ENCODE measurements at regions not wholly inside any gene's neighbourhood (a gene's known extent, or its start where the extent isn't known, plus 50 kb on each side); places are given as distances from the start of the nearest gene placed in this dataset.

DNA sequence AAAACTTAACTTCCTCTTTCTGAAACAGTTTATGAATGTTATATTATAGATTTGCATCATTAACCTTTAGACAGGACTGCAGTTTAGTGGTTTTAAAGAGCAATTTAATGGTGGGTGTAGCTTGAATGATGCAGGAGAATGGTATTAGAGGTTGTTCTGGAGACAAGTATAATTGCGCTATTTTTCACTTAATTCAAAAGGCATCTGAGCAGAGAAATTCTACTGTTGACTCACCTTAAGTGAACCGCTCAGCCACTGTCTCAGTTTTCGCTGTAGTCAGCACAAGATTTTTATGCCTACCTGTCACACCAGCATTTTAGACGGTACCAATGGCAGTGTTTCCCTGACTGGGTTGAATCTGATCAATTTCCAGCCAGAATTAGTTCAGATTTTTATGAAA, 348.8 kb upstream of the DCBLD2 start:
- no peak for DNase-seq (ENCODE audit: low spot score, unreplicated experiment)
- no peaks in the 10 kb centered on the region for H3K36me3 Mint-ChIP-seq (ENCODE audit: insufficient read depth)
- H3K4me1 Mint-ChIP-seq (ENCODE audit: low read depth), result peaks cover 4% of the 10 kb centered on the region
- TF ChIP-seq, protein P1, sequence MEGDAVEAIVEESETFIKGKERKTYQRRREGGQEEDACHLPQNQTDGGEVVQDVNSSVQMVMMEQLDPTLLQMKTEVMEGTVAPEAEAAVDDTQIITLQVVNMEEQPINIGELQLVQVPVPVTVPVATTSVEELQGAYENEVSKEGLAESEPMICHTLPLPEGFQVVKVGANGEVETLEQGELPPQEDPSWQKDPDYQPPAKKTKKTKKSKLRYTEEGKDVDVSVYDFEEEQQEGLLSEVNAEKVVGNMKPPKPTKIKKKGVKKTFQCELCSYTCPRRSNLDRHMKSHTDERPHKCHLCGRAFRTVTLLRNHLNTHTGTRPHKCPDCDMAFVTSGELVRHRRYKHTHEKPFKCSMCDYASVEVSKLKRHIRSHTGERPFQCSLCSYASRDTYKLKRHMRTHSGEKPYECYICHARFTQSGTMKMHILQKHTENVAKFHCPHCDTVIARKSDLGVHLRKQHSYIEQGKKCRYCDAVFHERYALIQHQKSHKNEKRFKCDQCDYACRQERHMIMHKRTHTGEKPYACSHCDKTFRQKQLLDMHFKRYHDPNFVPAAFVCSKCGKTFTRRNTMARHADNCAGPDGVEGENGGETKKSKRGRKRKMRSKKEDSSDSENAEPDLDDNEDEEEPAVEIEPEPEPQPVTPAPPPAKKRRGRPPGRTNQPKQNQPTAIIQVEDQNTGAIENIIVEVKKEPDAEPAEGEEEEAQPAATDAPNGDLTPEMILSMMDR (IDR thresholded peaks at IDR 0.05; ENCODE audit: unreplicated experiment), result no peak
- no peak overlapping the region for H3K27ac Mint-ChIP-seq
- H3K27me3 Mint-ChIP-seq, result peaks cover 3% of the 10 kb centered on the region
- H3K9me3 Mint-ChIP-seq (ENCODE audit: low read depth), result no peaks in the 10 kb centered on the region
- H3K4me3 Mint-ChIP-seq (ENCODE audit: low read depth), result no peak overlapping the region

DNA sequence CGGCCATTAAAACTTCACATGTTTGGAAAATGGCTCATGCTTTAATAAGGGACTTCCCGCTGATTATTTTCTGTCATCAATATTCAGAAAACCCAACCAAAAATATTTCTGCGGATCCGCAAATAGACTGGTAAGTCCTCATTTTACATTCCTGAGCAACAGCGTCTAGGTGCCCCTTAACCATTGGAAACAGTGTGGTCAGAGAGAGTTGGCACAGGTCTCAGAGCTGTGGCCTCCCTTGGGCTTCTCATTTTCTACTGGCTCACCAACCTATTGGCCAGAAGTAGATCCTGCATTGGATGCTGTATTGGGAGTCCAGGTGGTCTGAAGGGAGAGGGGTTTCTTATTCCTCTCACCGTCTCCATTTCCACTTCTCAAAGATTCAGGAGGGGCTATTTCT, 348.1 kb upstream of the DCBLD2 start:
- H3K36me3 Mint-ChIP-seq (ENCODE audit: insufficient read depth), result no peaks in the 10 kb centered on the region
- no peaks in the 10 kb centered on the region for H3K9me3 Mint-ChIP-seq (ENCODE audit: low read depth)
- DNase-seq (ENCODE audit: low spot score, unreplicated experiment), result no peak
- H3K4me1 Mint-ChIP-seq (ENCODE audit: low read depth), result peaks cover 4% of the 10 kb centered on the region
- H3K27me3 Mint-ChIP-seq, result peaks cover 3% of the 10 kb centered on the region
- TF ChIP-seq, protein P1 (IDR thresholded peaks at IDR 0.05; ENCODE audit: unreplicated experiment), result no peak
- no peak overlapping the region for H3K27ac Mint-ChIP-seq
- H3K4me3 Mint-ChIP-seq (ENCODE audit: low read depth), result no peak overlapping the region

DNA sequence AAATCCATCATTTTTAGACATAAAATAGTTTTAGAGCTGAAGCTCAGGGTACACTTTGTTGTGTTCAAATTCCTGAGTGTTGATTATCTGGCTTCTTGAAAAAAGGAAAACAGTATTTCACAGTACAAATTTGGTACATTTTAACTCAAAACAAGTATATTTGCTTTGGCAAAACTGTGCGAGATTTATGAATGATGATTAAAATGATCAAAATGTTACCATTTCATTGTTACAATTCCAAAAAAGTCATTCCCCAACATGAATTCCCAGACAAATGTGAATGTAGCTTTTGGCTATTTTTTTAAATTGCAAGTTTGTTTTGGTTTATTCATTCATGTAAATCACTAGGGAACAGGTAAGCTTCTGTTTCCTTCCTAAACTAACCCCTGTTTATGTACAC, 347.4 kb upstream of the DCBLD2 start:
- TF ChIP-seq, protein P1 (IDR thresholded peaks at IDR 0.05; ENCODE audit: unreplicated experiment), result no peak
- H3K27me3 Mint-ChIP-seq, result peaks cover 3% of the 10 kb centered on the region
- peaks cover 4% of the 10 kb centered on the region for H3K4me1 Mint-ChIP-seq (ENCODE audit: low read depth)
- H3K9me3 Mint-ChIP-seq (ENCODE audit: low read depth), result peaks cover 2% of the 10 kb centered on the region
- H3K27ac Mint-ChIP-seq, result no peak overlapping the region
- no peaks in the 10 kb centered on the region for H3K36me3 Mint-ChIP-seq (ENCODE audit: insufficient read depth)
- H3K4me3 Mint-ChIP-seq (ENCODE audit: low read depth), result no peak overlapping the region
- no peak for DNase-seq (ENCODE audit: low spot score, unreplicated experiment)

DNA sequence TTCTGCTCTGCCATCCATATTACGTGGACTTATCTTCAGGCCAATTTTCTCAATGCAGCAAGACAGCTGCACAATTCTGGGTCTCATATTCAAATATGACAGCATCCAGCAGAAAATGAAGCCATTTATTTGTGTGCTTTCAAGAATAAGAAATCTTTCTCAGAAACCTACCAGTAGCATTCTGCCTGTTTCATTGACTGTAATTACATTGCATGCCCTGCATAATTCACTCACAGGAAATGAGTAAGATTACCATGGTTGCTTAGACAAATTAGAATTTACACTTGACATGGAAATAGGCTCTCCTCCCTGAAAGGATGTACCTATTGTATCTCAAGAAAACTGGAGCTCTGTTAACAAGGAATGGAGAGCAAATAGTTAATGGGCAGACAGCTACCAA, 346.6 kb upstream of the DCBLD2 start:
- TF ChIP-seq, protein P1 (IDR thresholded peaks at IDR 0.05; ENCODE audit: unreplicated experiment), result no peak
- Mint-ChIP-seq H3K4me1 (ENCODE audit: low read depth) (peaks cover 4% of the 10 kb centered on the region), H3K9me3 (ENCODE audit: low read depth) (peaks cover 4% of the 10 kb centered on the region), H3K27ac (no peak overlapping the region), H3K4me3 (ENCODE audit: low read depth) (no peak overlapping the region), H3K36me3 (ENCODE audit: insufficient read depth) (no peaks in the 10 kb centered on the region), H3K27me3 (peaks cover 3% of the 10 kb centered on the region)
- no peak for DNase-seq (ENCODE audit: low spot score, unreplicated experiment)

DNA sequence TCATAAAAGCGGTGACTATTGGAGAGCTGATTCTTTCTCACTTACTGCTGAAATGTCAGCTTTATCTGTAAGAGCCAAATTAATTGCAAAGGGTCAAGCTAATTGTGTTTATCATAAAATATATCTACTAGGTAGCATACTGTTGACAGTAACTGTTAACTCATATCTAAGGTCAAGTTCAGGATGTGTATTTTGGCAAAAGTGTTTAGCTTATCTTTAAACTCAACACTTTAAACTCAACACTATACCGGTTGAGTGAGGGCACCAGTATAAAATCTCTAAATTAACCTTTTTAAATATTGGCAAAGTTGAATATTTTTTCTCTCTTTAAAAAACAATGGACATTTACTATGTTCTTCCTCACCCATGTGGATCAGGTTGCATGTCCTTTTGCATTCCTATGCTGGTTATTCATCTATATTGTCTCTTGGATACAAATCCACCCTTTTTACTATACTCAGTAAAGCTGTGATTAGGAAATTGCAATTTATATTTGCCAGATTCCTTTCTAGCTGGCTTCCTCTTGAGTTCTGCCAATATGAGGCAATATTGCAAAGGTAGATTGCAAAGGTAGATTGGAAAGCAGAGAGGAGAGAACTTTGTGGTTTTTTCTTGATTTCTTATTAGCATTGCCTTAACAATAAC, 344.6 kb upstream of the DCBLD2 start:
- DNase-seq (ENCODE audit: low spot score, unreplicated experiment), result no peak
- Mint-ChIP-seq H3K4me1 (ENCODE audit: low read depth) (peaks cover 4% of the 10 kb centered on the region), H3K36me3 (ENCODE audit: insufficient read depth) (no peaks in the 10 kb centered on the region), H3K9me3 (ENCODE audit: low read depth) (peaks cover 4% of the 10 kb centered on the region), H3K4me3 (ENCODE audit: low read depth) (no peak overlapping the region), H3K27me3 (no peaks in the 10 kb centered on the region), H3K27ac (no peak overlapping the region)
- TF ChIP-seq, protein P1 (IDR thresholded peaks at IDR 0.05; ENCODE audit: unreplicated experiment), result no peak

Data from progenitor cell of endocrine pancreas (in vitro differentiated cells).